Neuronal stem cell (in vitro differentiated cells): ENCODE measurements at regions not wholly inside any gene's neighbourhood (a gene's known extent, or its start where the extent isn't known, plus 50 kb on each side); places are given as distances from the start of the nearest gene placed in this dataset.

Source experiments
- DNase-seq: peaks from one replicate; pipeline ENCODE4 v3.0.0-alpha.2; 2013; ENCODE audit warnings: low spot score
- H2AFZ ChIP-seq: one replicate; pipeline ENCODE4 v1.6.1; 2013; ENCODE audit warnings: mild to moderate bottlenecking, low read length, inconsistent platforms
- H2AK5ac ChIP-seq: 2 replicates; pipeline ENCODE4 v1.6.1; 2013; ENCODE audit warnings: low read depth, mild to moderate bottlenecking, inconsistent platforms, low read length, moderate library complexity, mixed read lengths
- H2BK120ac ChIP-seq: 2 replicates; pipeline ENCODE4 v1.6.1; 2013; ENCODE audit warnings: low read depth, mild to moderate bottlenecking, inconsistent platforms, low read length, moderate library complexity, mixed read lengths
- H2BK12ac ChIP-seq: one replicate; pipeline ENCODE4 v1.6.1; 2013; ENCODE audit warnings: low read length, inconsistent platforms
- H2BK15ac ChIP-seq: 2 replicates; pipeline ENCODE4 v1.6.1; 2013; ENCODE audit warnings: mild to moderate bottlenecking, low read length, inconsistent platforms, mixed read lengths
- H2BK5ac ChIP-seq: one replicate; pipeline ENCODE4 v1.6.1; 2013; ENCODE audit warnings: inconsistent platforms, mild to moderate bottlenecking, low read length, moderate library complexity
- H3K14ac ChIP-seq: one replicate; pipeline ENCODE4 v1.6.1; 2013; ENCODE audit warnings: low read length, inconsistent platforms
- H3K18ac ChIP-seq: 2 replicates; pipeline ENCODE4 v1.6.1; 2013; ENCODE audit warnings: low read length, inconsistent platforms
- H3K23ac ChIP-seq: 2 replicates; pipeline ENCODE4 v1.6.1; 2013; ENCODE audit warnings: low read depth, mild to moderate bottlenecking, mixed read lengths, low read length, inconsistent platforms; ENCODE audit not compliant: poor library complexity
- H3K27ac ChIP-seq: replicated peaks from 3 replicates; pipeline ENCODE4 v1.5.1; 2013; ENCODE audit warnings: low read length, inconsistent platforms
- H3K27me3 ChIP-seq, 3 experiments: 2 replicates each; pipeline ENCODE4 v1.6.1; 2013; ENCODE audit warnings: low read length in 3 of 3, mild to moderate bottlenecking in 2 of 3, inconsistent platforms in 1 of 3, low read depth in 1 of 3, mixed read lengths in 1 of 3, moderate library complexity in 1 of 3; ENCODE audit not compliant: control insufficient read depth in 3 of 3, insufficient read depth in 3 of 3
- H3K36me3 ChIP-seq, 2 donors: replicated peaks in 1 of 2; 2 replicates each; pipeline ENCODE4 v1.6.1; 2013; ENCODE audit warnings: low read length in 2 of 2; ENCODE audit not compliant: control insufficient read depth in 2 of 2, insufficient read depth in 2 of 2
- H3K4ac ChIP-seq: 2 replicates; pipeline ENCODE4 v1.6.1; 2013; ENCODE audit warnings: inconsistent platforms, mild to moderate bottlenecking, low read length, moderate library complexity
- H3K4me1 ChIP-seq, 2 donors: 1 replicate in 1 of 2; 2 replicates in 1 of 2; pipeline ENCODE4 v1.6.1; 2013; ENCODE audit warnings: low read length in 2 of 2, low read depth in 1 of 2; ENCODE audit not compliant: control insufficient read depth in 2 of 2, insufficient read depth in 1 of 2
- H3K4me2 ChIP-seq: one replicate; pipeline ENCODE4 v1.6.1; 2013; ENCODE audit warnings: mild to moderate bottlenecking, low read length, inconsistent platforms; ENCODE audit not compliant: insufficient read depth, poor library complexity, severe bottlenecking
- H3K4me3 ChIP-seq, 2 donors: 2 replicates each; pipeline ENCODE4 v1.5.1; 2013; ENCODE audit warnings: low read length in 2 of 2, mild to moderate bottlenecking in 2 of 2, inconsistent platforms in 1 of 2, moderate library complexity in 1 of 2
- H3K79me1 ChIP-seq: one replicate; pipeline ENCODE4 v1.6.1; 2013; ENCODE audit warnings: low read depth, mild to moderate bottlenecking, inconsistent platforms, low read length, moderate library complexity
- H3K9ac ChIP-seq: one replicate; pipeline ENCODE4 v1.6.1; 2013; ENCODE audit warnings: mild to moderate bottlenecking, low read depth, low read length, inconsistent platforms; ENCODE audit not compliant: poor library complexity
- H3K9me3 ChIP-seq, 2 donors: replicated peaks in 1 of 2; 2 replicates each; pipeline versions ENCODE3 to v1.6.1; 2013; ENCODE audit warnings: low read length in 2 of 2, mild to moderate bottlenecking in 2 of 2, inconsistent platforms in 1 of 2, low read depth in 1 of 2, mixed read lengths in 1 of 2, moderate library complexity in 1 of 2; ENCODE audit not compliant: control insufficient read depth in 2 of 2, insufficient read depth in 1 of 2
- H4K8ac ChIP-seq: one replicate; pipeline ENCODE4 v1.6.1; 2013; ENCODE audit warnings: low read depth, mild to moderate bottlenecking, inconsistent platforms, low read length, moderate library complexity
- H4K91ac ChIP-seq: one replicate; pipeline ENCODE4 v1.6.1; 2013; ENCODE audit warnings: low read length, low read depth, mild to moderate bottlenecking, inconsistent platforms; ENCODE audit not compliant: poor library complexity
- WGBS, 2 donors: extraction: QIAGEN DNeasy Blood & Tissue Kit; methylation state at CpG; one replicate each; pipeline ENCODE4 v1.1.7; 2013; ENCODE audit warnings: missing lambda C conversion rate in 2 of 2, mixed read lengths in 1 of 2; ENCODE audit not compliant: insufficient read length in 2 of 2, insufficient replicate concordance in 1 of 2; ENCODE audit errors: extremely low coverage in 2 of 2; 5-methylcytosine and 5-hydroxymethylcytosine counted together

- no peak for DNase-seq
- Histone ChIP-seq H2AFZ (no peak overlapping the region), H2BK120ac (no peak overlapping the region), H3K18ac (no peak overlapping the region), H3K79me1 (no peaks in the 10 kb centered on the region), H3K27me3 (peaks cover 0 to 2% (median 0%) of the 10 kb centered on the region in 3 experiments), H2AK5ac (no peak overlapping the region), H3K4me3 (no peak overlapping the region), H3K27ac (no peak overlapping the region), H3K9me3 (peaks cover 0 to 2% of the 10 kb centered on the region in 2 donors), H2BK12ac (no peak overlapping the region), H3K36me3 (no peaks in the 10 kb centered on the region), H3K4me2 (no peak overlapping the region), H3K14ac (no peak overlapping the region), H2BK15ac (no peak overlapping the region), H4K8ac (no peak overlapping the region), H3K9ac (no peak overlapping the region), H3K23ac (no peak overlapping the region), H2BK5ac (no peak overlapping the region), H3K4me1 (no peaks in the 10 kb centered on the region), H3K4ac (no peak overlapping the region), H4K91ac (no peak overlapping the region)
- no CpG with 5 or more reads among the region's 4 CpGs for WGBS, 2 donors
Measured at GRCh38 chr6:165747963-165748362, 84.9 kb upstream of the PDE10A start.

DNA sequence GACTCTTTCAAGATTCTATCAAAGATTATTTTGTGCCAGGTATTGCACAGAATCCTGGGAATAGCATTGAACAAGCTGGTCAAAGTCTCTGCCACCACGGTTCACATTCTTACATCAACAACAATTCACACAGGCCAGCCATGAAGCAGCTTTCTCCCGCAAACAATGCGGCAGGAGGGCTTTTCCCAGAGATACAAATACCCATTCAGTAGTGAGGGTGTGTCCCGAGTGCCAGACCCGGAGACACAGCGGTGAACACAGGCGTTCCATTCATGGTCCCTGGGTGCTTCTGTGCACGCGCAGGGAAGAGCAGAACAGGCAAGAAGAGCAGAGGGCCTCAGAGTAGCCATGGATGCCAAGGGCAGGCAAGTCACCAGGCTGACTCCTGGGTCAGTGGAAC is 83.3 kb upstream of the PDE10A start:
- no peak overlapping the region for H2AK5ac ChIP-seq
- peaks cover 0 to 2% of the 10 kb centered on the region in 2 donors for H3K9me3 ChIP-seq
- no peaks in the 10 kb centered on the region for H3K79me1 ChIP-seq
- no peak overlapping the region for H3K18ac ChIP-seq
- H3K4ac ChIP-seq: no peak overlapping the region
- H2BK15ac ChIP-seq: no peak overlapping the region
- no peak overlapping the region for H2AFZ ChIP-seq
- DNase-seq: no peak
- no peak overlapping the region for H3K4me3 ChIP-seq
- H2BK5ac ChIP-seq: no peak overlapping the region
- H3K23ac ChIP-seq: no peak overlapping the region
- H2BK120ac ChIP-seq: no peak overlapping the region
- H3K9ac ChIP-seq: no peak overlapping the region
- no peak overlapping the region for H3K27ac ChIP-seq
- no peaks in the 10 kb centered on the region for H3K4me1 ChIP-seq
- no peak overlapping the region for H4K8ac ChIP-seq
- no CpG with 5 or more reads among the region's 9 CpGs for WGBS, 2 donors
- no peak overlapping the region for H3K14ac ChIP-seq
- no peaks in the 10 kb centered on the region for H3K36me3 ChIP-seq
- H3K4me2 ChIP-seq: no peak overlapping the region
- no peak overlapping the region for H2BK12ac ChIP-seq
- H3K27me3 ChIP-seq: peaks cover 0 to 2% (median 0%) of the 10 kb centered on the region in 3 experiments
- no peak overlapping the region for H4K91ac ChIP-seq

DNA sequence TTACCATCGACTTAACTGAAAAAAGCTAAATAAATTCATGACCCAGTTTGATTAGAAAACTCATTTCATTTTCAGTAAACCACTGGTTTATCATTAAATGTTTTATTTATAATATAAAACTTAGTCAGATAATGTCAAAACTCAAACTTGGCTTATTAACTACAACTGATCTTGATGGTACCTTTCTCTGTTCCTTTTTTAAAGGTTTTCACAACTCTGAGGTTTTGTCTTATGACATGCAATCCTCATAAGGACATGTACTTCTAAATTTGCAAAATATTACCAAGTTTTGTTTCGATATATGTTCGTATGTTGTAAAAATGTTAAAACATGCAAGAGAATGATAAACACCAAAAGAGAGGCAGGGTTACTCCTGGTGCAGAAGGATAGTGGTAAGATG is 82.5 kb upstream of the PDE10A start:
- no peak for DNase-seq
- Histone ChIP-seq H2BK12ac (no peak overlapping the region), H3K23ac (no peak overlapping the region), H3K4me1 (no peaks in the 10 kb centered on the region), H3K79me1 (no peaks in the 10 kb centered on the region), H2AFZ (no peak overlapping the region), H3K18ac (no peak overlapping the region), H2BK5ac (no peak overlapping the region), H3K4me2 (no peak overlapping the region), H3K9me3 (peaks cover 0 to 2% of the 10 kb centered on the region in 2 donors), H3K27ac (no peak overlapping the region), H2BK15ac (no peak overlapping the region), H3K14ac (no peak overlapping the region), H2AK5ac (no peak overlapping the region), H3K27me3 (peaks cover 0 to 2% (median 0%) of the 10 kb centered on the region in 3 experiments), H4K8ac (no peak overlapping the region), H4K91ac (no peak overlapping the region), H3K4ac (no peak overlapping the region), H2BK120ac (no peak overlapping the region), H3K36me3 (no peaks in the 10 kb centered on the region), H3K4me3 (no peak overlapping the region), H3K9ac (no peak overlapping the region)
- WGBS, 2 donors: no CpG with 5 or more reads among the region's 3 CpGs

- Histone ChIP-seq H3K27me3 (peaks cover 0 to 2% (median 0%) of the 10 kb centered on the region in 3 experiments), H3K9ac (no peak overlapping the region), H2AFZ (no peak overlapping the region), H3K18ac (no peak overlapping the region), H2BK15ac (no peak overlapping the region), H2BK120ac (no peak overlapping the region), H3K4me3 (no peak overlapping the region), H3K23ac (no peak overlapping the region), H4K91ac (no peak overlapping the region), H3K9me3 (peaks cover 0 to 2% of the 10 kb centered on the region in 2 donors), H3K4ac (no peak overlapping the region), H3K36me3 (no peaks in the 10 kb centered on the region), H3K4me1 (no peaks in the 10 kb centered on the region), H2AK5ac (no peak overlapping the region), H3K27ac (no peak overlapping the region), H3K4me2 (no peak overlapping the region), H3K79me1 (no peaks in the 10 kb centered on the region), H3K14ac (no peak overlapping the region), H4K8ac (no peak overlapping the region), H2BK5ac (no peak overlapping the region), H2BK12ac (no peak overlapping the region)
- no peak for DNase-seq
- no CpG with 5 or more reads among the region's 1 CpG for WGBS, 2 donors
Measured at GRCh38 chr6:165744555-165745228, 81.7 kb upstream of the PDE10A start.
